ENCODE measurements at regions not wholly inside any gene's neighbourhood (a gene's known extent, or its start where the extent isn't known, plus 50 kb on each side); places are given as distances from the start of the nearest gene placed in this dataset.

- Histone ChIP-seq H3K27ac (no peak overlapping the region), H3K27me3 (no peaks in the 10 kb centered on the region), H3K36me3 (no peaks in the 10 kb centered on the region), H3K4me3 (no peak overlapping the region), H3K9me3 (peaks cover 0 to 4% (median 0%) of the 10 kb centered on the region in 3 donors), H3K4me1 (no peaks in the 10 kb centered on the region)
- no peak for DNase-seq
- TF ChIP-seq CTCF (IDR thresholded peaks at IDR 0.05) = no peak
- intact Hi-C loops (cut with DNase I; ENCODE audit: low total_unique reads) = no loop called here
Measured at GRCh38 chr11:82239498-82239897, 494.2 kb downstream of the FAM181B start.

GRCh38 chr11:82234256-82234655 lies 499.4 kb downstream of the FAM181B start:
- H3K27me3 ChIP-seq = no peaks in the 10 kb centered on the region
- H3K4me3 ChIP-seq = no peak overlapping the region
- DNase-seq = no peak
- no peaks in the 10 kb centered on the region for H3K36me3 ChIP-seq
- intact Hi-C loops (cut with DNase I; ENCODE audit: low total_unique reads) = no loop called here
- H3K27ac ChIP-seq = no peak overlapping the region
- TF ChIP-seq CTCF (IDR thresholded peaks at IDR 0.05) = no peak
- H3K9me3 ChIP-seq = no peaks in the 10 kb centered on the region
- no peaks in the 10 kb centered on the region for H3K4me1 ChIP-seq

- Histone ChIP-seq H3K9me3 (no peaks in the 10 kb centered on the region), H3K4me1 (no peaks in the 10 kb centered on the region), H3K36me3 (no peaks in the 10 kb centered on the region), H3K27ac (no peak overlapping the region), H3K4me3 (no peak overlapping the region), H3K27me3 (no peaks in the 10 kb centered on the region)
- intact Hi-C loops (cut with DNase I; ENCODE audit: low total_unique reads) = no loop called here
- TF ChIP-seq CTCF (IDR thresholded peaks at IDR 0.05) = no peak
- DNase-seq = no peak
Measured at GRCh38 chr11:82233201-82233600, 500.5 kb downstream of the FAM181B start.

GRCh38 chr11:82229341-82229740 lies 504.3 kb downstream of the FAM181B start:
- Histone ChIP-seq H3K36me3 (no peaks in the 10 kb centered on the region), H3K4me3 (no peak overlapping the region), H3K27me3 (no peaks in the 10 kb centered on the region), H3K27ac (no peak overlapping the region), H3K4me1 (no peaks in the 10 kb centered on the region), H3K9me3 (no peaks in the 10 kb centered on the region)
- intact Hi-C loops (cut with DNase I; ENCODE audit: low total_unique reads) = no loop called here
- TF ChIP-seq CTCF (IDR thresholded peaks at IDR 0.05) = no peak
- DNase-seq = no peak

GRCh38 chr11:82225930-82226329 lies 507.7 kb downstream of the FAM181B start:
- H3K36me3 ChIP-seq = no peaks in the 10 kb centered on the region
- H3K4me1 ChIP-seq = no peaks in the 10 kb centered on the region
- no peak overlapping the region for H3K27ac ChIP-seq
- no peak for DNase-seq
- no peaks in the 10 kb centered on the region for H3K27me3 ChIP-seq
- TF ChIP-seq CTCF (IDR thresholded peaks at IDR 0.05) = no peak
- H3K4me3 ChIP-seq = no peak overlapping the region
- H3K9me3 ChIP-seq = no peaks in the 10 kb centered on the region
- intact Hi-C loops (cut with DNase I; ENCODE audit: low total_unique reads) = no loop called here

GRCh38 chr11:82225502-82225901 lies 508.2 kb downstream of the FAM181B start:
- Histone ChIP-seq H3K27me3 (no peaks in the 10 kb centered on the region), H3K4me3 (no peak overlapping the region), H3K9me3 (no peaks in the 10 kb centered on the region), H3K4me1 (no peaks in the 10 kb centered on the region), H3K27ac (no peak overlapping the region), H3K36me3 (no peaks in the 10 kb centered on the region)
- no peak for DNase-seq
- intact Hi-C loops (cut with DNase I; ENCODE audit: low total_unique reads) = no loop called here
- TF ChIP-seq CTCF (IDR thresholded peaks at IDR 0.05) = no peak

Measured in tibial artery (tissue), 4 donors.